CD4-positive, alpha-beta T cell treated with Interferon alpha-2 for 1 hour (primary cell): ENCODE measurements at regions not wholly inside any gene's neighbourhood (a gene's known extent, or its start where the extent isn't known, plus 50 kb on each side); places are given as distances from the start of the nearest gene placed in this dataset.
"Not testable (repeated sequence)": the region's sequence is repeated elsewhere in the genome, so short reads cannot be mapped to it uniquely, and the experiment has no call there.

Source experiments
- DNase-seq, 2 donors: peaks; one replicate each; pipeline ENCODE4 v3.0.0-alpha.2; 2020 to 2022

GRCh38 chr4:125760956-125761355 lies 446.2 kb downstream of the FAT4 start:
- no peak for DNase-seq

- DNase-seq, result no peak
Measured at GRCh38 chr4:125762537-125762936, 447.8 kb downstream of the FAT4 start.

- DNase-seq, result no peak
Measured at GRCh38 chr4:125765941-125766340, 451.2 kb downstream of the FAT4 start.

- DNase-seq, result no peak
Measured at GRCh38 chr4:125770814-125771398, 456.2 kb downstream of the FAT4 start.

GRCh38 chr4:125772680-125773079 lies 457.9 kb downstream of the FAT4 start:
- DNase-seq, result no peak

GRCh38 chr4:125773502-125773901 lies 458.7 kb downstream of the FAT4 start:
- DNase-seq, result no peak

- DNase-seq, result no peak
Measured at GRCh38 chr4:125773931-125774330, 459.2 kb downstream of the FAT4 start.

- no peak for DNase-seq
Measured at GRCh38 chr4:125776146-125776545, 461.4 kb downstream of the FAT4 start.

- no peak for DNase-seq
Measured at GRCh38 chr4:125780164-125780563, 465.4 kb downstream of the FAT4 start.

- DNase-seq, result no peak
Measured at GRCh38 chr4:125780747-125781146, 466.0 kb downstream of the FAT4 start.

- no peak for DNase-seq
Measured at GRCh38 chr4:125781651-125782050, 466.9 kb downstream of the FAT4 start.

GRCh38 chr4:125784741-125785140 lies 470.0 kb downstream of the FAT4 start:
- DNase-seq, result no peak

GRCh38 chr4:125787707-125788106 lies 473.0 kb downstream of the FAT4 start:
- no peak for DNase-seq

- no peak for DNase-seq
Measured at GRCh38 chr4:125789023-125789422, 474.3 kb downstream of the FAT4 start.

GRCh38 chr4:125791896-125792295 lies 477.1 kb downstream of the FAT4 start:
- DNase-seq, result no peak

- no peak for DNase-seq
Measured at GRCh38 chr4:125794989-125795388, 480.2 kb downstream of the FAT4 start.

GRCh38 chr4:125796138-125796537 lies 481.4 kb downstream of the FAT4 start:
- DNase-seq, result no peak

- DNase-seq, result not testable (repeated sequence)
Measured at GRCh38 chr4:125797621-125798020, 482.9 kb downstream of the FAT4 start.

- no peak for DNase-seq
Measured at GRCh38 chr4:125801373-125801772, 486.6 kb downstream of the FAT4 start.

- no peak for DNase-seq
Measured at GRCh38 chr4:125801924-125802323, 487.2 kb downstream of the FAT4 start.

GRCh38 chr4:125808022-125808421 lies 493.3 kb downstream of the FAT4 start:
- DNase-seq, result no peak

- no peak for DNase-seq
Measured at GRCh38 chr4:125808570-125808969, 493.8 kb downstream of the FAT4 start.

- no peak for DNase-seq
Measured at GRCh38 chr4:125811892-125812291, 497.1 kb downstream of the FAT4 start.

- no peak for DNase-seq
Measured at GRCh38 chr4:125826801-125827695, 512.3 kb downstream of the FAT4 start.

GRCh38 chr4:125827696-125828052 lies 512.9 kb downstream of the FAT4 start:
- DNase-seq, result no peak
